Loucy (cell line): ENCODE measurements at regions not wholly inside any gene's neighbourhood (a gene's known extent, or its start where the extent isn't known, plus 50 kb on each side); places are given as distances from the start of the nearest gene placed in this dataset.

Experiments used
- H2AFZ ChIP-seq: fragments of 200-600 bp; sonication (generic); 2 replicates; pipeline ENCODE4 v1.6.0; 2016; ENCODE audit warnings: antibody characterized with exemption, mild to moderate bottlenecking, low read length, moderate library complexity
- H3F3A ChIP-seq: fragments of 200-600 bp; 2 replicates; pipeline ENCODE4 v1.6.0; 2016; ENCODE audit warnings: antibody characterized with exemption, low read depth, mild to moderate bottlenecking
- H3K27me3 ChIP-seq: fragments of 200-600 bp; sonication (generic); 2 replicates; pipeline ENCODE4 v1.6.1; 2014; ENCODE audit warnings: low read length, mild to moderate bottlenecking; ENCODE audit not compliant: insufficient read depth, poor library complexity, severe bottlenecking
- H3K36me3 ChIP-seq: fragments of 200-600 bp; sonication (generic); 2 replicates; pipeline ENCODE4 v1.6.1; 2016; ENCODE audit warnings: low read length; ENCODE audit not compliant: insufficient read depth
- H3K4me1 ChIP-seq: fragments of 200-600 bp; sonication (generic); 2 replicates; pipeline ENCODE4 v1.5.1; 2014; ENCODE audit warnings: low read length, mild to moderate bottlenecking; ENCODE audit not compliant: insufficient read depth, poor library complexity, severe bottlenecking
- H3K4me2 ChIP-seq: fragments of 200-600 bp; sonication (generic); 2 replicates; pipeline ENCODE4 v1.6.0; 2014; ENCODE audit warnings: antibody characterized with exemption, low read length, low read depth, mild to moderate bottlenecking; ENCODE audit not compliant: poor library complexity, severe bottlenecking
- H3K4me3 ChIP-seq: fragments of 200-600 bp; sonication (generic); 2 replicates; pipeline ENCODE4 v1.5.1; 2014; ENCODE audit warnings: low read length, mild to moderate bottlenecking, mixed read lengths; ENCODE audit not compliant: poor library complexity, severe bottlenecking
- H3K79me2 ChIP-seq: fragments of 200-600 bp; sonication (generic); 2 replicates; pipeline ENCODE4 v1.6.1; 2014; ENCODE audit warnings: low read length; ENCODE audit not compliant: insufficient read depth
- H3K9ac ChIP-seq: fragments of 200-600 bp; sonication (generic); 2 replicates; pipeline ENCODE4 v1.6.0; 2014; ENCODE audit warnings: mild to moderate bottlenecking, low read depth, low read length, moderate library complexity; ENCODE audit not compliant: poor library complexity, severe bottlenecking
- H3K9me2 ChIP-seq: fragments of 200-600 bp; sonication (generic); replicated peaks from 2 replicates; pipeline ENCODE4 v1.6.1; 2016; ENCODE audit warnings: low read depth, low read length, mixed read lengths
- H3K9me3 ChIP-seq: fragments of 200-600 bp; sonication (generic); 2 replicates; pipeline ENCODE4 v1.6.1; 2014; ENCODE audit warnings: mild to moderate bottlenecking, antibody characterized with exemption, low read length, low read depth; ENCODE audit not compliant: insufficient read depth
- H4K20me1 ChIP-seq: fragments of 200-600 bp; sonication (generic); 2 replicates; pipeline ENCODE4 v1.6.0; 2014; ENCODE audit warnings: antibody characterized with exemption, low read length, mild to moderate bottlenecking; ENCODE audit not compliant: insufficient read depth, poor library complexity, severe bottlenecking
- CTCF ChIP-seq: fragments of 200-600 bp; sonication (generic); conservative IDR thresholded peaks from 2 replicates; pipeline ENCODE4 v1.5.1; 2014; ENCODE audit warnings: mild to moderate bottlenecking, antibody characterized with exemption, low read length
- EZH2phosphoT487 ChIP-seq: fragments of 200-600 bp; IDR thresholded peaks from 2 replicates; pipeline ENCODE4 v1.6.1; 2018; ENCODE audit warnings: antibody characterized with exemption, mild to moderate bottlenecking, moderate library complexity, borderline replicate concordance

- Histone ChIP-seq H4K20me1 (no peaks in the 10 kb centered on the region), H3K9me2 (no peaks in the 10 kb centered on the region), H3K27me3 (no peaks in the 10 kb centered on the region), H3K9ac (no peak overlapping the region), H3K4me2 (no peak overlapping the region), H3K36me3 (no peaks in the 10 kb centered on the region), H3K79me2 (no peaks in the 10 kb centered on the region), H3K4me3 (no peak overlapping the region), H2AFZ (no peak overlapping the region), H3K4me1 (peaks cover 5% of the 10 kb centered on the region), H3F3A (no peaks in the 10 kb centered on the region), H3K9me3 (no peaks in the 10 kb centered on the region)
- no peak for TF ChIP-seq EZH2phosphoT487
- TF ChIP-seq CTCF, result no peak
These were observed 90.1 kb upstream of the FAM136A start for GRCh38 chr2:70391988-70392387.

- Histone ChIP-seq H3K4me2 (no peak overlapping the region), H3K27me3 (no peaks in the 10 kb centered on the region), H3K9ac (no peak overlapping the region), H3K9me3 (no peaks in the 10 kb centered on the region), H3K4me1 (no peaks in the 10 kb centered on the region), H4K20me1 (no peaks in the 10 kb centered on the region), H3K4me3 (no peak overlapping the region), H3K36me3 (no peaks in the 10 kb centered on the region), H3K79me2 (no peaks in the 10 kb centered on the region), H3K9me2 (no peaks in the 10 kb centered on the region), H2AFZ (no peak overlapping the region), H3F3A (no peaks in the 10 kb centered on the region)
- TF ChIP-seq CTCF (no peak), EZH2phosphoT487 (no peak)
These were observed 89.4 kb upstream of the FAM136A start for GRCh38 chr2:70391259-70391658.

- TF ChIP-seq CTCF, result no peak
- TF ChIP-seq EZH2phosphoT487, result no peak
- no peaks in the 10 kb centered on the region for H3K27me3 ChIP-seq
- H3K4me2 ChIP-seq, result no peak overlapping the region
- no peaks in the 10 kb centered on the region for H3K9me2 ChIP-seq
- no peaks in the 10 kb centered on the region for H4K20me1 ChIP-seq
- H3F3A ChIP-seq, result no peaks in the 10 kb centered on the region
- no peaks in the 10 kb centered on the region for H3K36me3 ChIP-seq
- H3K4me3 ChIP-seq, result no peak overlapping the region
- no peaks in the 10 kb centered on the region for H3K4me1 ChIP-seq
- no peak overlapping the region for H2AFZ ChIP-seq
- no peaks in the 10 kb centered on the region for H3K9me3 ChIP-seq
- no peaks in the 10 kb centered on the region for H3K79me2 ChIP-seq
- H3K9ac ChIP-seq, result no peak overlapping the region
These were observed 86.9 kb upstream of the FAM136A start for GRCh38 chr2:70388813-70389212.
